GM23338 (cell line): ENCODE measurements at regions not wholly inside any gene's neighbourhood (a gene's known extent, or its start where the extent isn't known, plus 50 kb on each side); places are given as distances from the start of the nearest gene placed in this dataset.

ENCODE experiments used
- EZH2phosphoT487 ChIP-seq: fragments of 200-600 bp; sonication (generic); IDR thresholded peaks from one replicate; pipeline ENCODE4 v1.8.1; 2018; ENCODE audit warnings: antibody characterized with exemption; ENCODE audit not compliant: unreplicated experiment
- POLR2AphosphoS5 ChIP-seq: IDR thresholded peaks from 2 replicates; pipeline ENCODE4 v1.6.1; 2016; ENCODE audit warnings: antibody characterized with exemption, low read depth
- ZNF114 ChIP-seq: fragments of 250-450 bp; sonication (Bioruptor Pico); IDR thresholded peaks from 2 replicates; pipeline ENCODE4 v1.5.0; 2020; ENCODE audit warnings: mild to moderate bottlenecking, moderate library complexity
- TF ChIP-seq, protein P1 (sequence below), 2 experiments: fragments of 200-600 bp in 1 of 2; sonication (generic) in 1 of 2; conservative IDR thresholded peaks; 2 replicates each; pipeline versions ENCODE4 v1.5.1 to v1.6.1; 2016 to 2017; ENCODE audit warnings: antibody characterized with exemption in 2 of 2, low read depth in 2 of 2, mild to moderate bottlenecking in 2 of 2, moderate library complexity in 1 of 2
- TF ChIP-seq, protein P2 (sequence below): IDR thresholded peaks from one replicate; pipeline ENCODE4 v1.6.1; 2018; ENCODE audit warnings: antibody characterized with exemption; ENCODE audit not compliant: unreplicated experiment

- TF ChIP-seq, protein P1, sequence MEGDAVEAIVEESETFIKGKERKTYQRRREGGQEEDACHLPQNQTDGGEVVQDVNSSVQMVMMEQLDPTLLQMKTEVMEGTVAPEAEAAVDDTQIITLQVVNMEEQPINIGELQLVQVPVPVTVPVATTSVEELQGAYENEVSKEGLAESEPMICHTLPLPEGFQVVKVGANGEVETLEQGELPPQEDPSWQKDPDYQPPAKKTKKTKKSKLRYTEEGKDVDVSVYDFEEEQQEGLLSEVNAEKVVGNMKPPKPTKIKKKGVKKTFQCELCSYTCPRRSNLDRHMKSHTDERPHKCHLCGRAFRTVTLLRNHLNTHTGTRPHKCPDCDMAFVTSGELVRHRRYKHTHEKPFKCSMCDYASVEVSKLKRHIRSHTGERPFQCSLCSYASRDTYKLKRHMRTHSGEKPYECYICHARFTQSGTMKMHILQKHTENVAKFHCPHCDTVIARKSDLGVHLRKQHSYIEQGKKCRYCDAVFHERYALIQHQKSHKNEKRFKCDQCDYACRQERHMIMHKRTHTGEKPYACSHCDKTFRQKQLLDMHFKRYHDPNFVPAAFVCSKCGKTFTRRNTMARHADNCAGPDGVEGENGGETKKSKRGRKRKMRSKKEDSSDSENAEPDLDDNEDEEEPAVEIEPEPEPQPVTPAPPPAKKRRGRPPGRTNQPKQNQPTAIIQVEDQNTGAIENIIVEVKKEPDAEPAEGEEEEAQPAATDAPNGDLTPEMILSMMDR (conservative IDR thresholded peaks at IDR 0.05; ENCODE audit: low read depth in 2 of 2): no peak
- TF ChIP-seq, protein P2, sequence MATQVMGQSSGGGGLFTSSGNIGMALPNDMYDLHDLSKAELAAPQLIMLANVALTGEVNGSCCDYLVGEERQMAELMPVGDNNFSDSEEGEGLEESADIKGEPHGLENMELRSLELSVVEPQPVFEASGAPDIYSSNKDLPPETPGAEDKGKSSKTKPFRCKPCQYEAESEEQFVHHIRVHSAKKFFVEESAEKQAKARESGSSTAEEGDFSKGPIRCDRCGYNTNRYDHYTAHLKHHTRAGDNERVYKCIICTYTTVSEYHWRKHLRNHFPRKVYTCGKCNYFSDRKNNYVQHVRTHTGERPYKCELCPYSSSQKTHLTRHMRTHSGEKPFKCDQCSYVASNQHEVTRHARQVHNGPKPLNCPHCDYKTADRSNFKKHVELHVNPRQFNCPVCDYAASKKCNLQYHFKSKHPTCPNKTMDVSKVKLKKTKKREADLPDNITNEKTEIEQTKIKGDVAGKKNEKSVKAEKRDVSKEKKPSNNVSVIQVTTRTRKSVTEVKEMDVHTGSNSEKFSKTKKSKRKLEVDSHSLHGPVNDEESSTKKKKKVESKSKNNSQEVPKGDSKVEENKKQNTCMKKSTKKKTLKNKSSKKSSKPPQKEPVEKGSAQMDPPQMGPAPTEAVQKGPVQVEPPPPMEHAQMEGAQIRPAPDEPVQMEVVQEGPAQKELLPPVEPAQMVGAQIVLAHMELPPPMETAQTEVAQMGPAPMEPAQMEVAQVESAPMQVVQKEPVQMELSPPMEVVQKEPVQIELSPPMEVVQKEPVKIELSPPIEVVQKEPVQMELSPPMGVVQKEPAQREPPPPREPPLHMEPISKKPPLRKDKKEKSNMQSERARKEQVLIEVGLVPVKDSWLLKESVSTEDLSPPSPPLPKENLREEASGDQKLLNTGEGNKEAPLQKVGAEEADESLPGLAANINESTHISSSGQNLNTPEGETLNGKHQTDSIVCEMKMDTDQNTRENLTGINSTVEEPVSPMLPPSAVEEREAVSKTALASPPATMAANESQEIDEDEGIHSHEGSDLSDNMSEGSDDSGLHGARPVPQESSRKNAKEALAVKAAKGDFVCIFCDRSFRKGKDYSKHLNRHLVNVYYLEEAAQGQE: no peak
- TF ChIP-seq EZH2phosphoT487 (no peak), POLR2AphosphoS5 (no peak), ZNF114 (CRISPR knock-in tag) (no peak)
Observed at GRCh38 chr4:138492176-138492575, 250.0 kb upstream of the SLC7A11 start.
